IPS-18a (cell line): ENCODE measurements at regions not wholly inside any gene's neighbourhood (a gene's known extent, or its start where the extent isn't known, plus 50 kb on each side); places are given as distances from the start of the nearest gene placed in this dataset.

ENCODE experiments used
- H3K27ac ChIP-seq: one replicate; pipeline ENCODE4 v1.5.1; 2013; ENCODE audit warnings: low read length
- H3K27me3 ChIP-seq: one replicate; pipeline ENCODE4 v1.6.1; 2013; ENCODE audit warnings: mild to moderate bottlenecking, low read length; ENCODE audit not compliant: control insufficient read depth, insufficient read depth
- H3K36me3 ChIP-seq: one replicate; pipeline ENCODE4 v1.6.1; 2013; ENCODE audit warnings: low read depth, low read length; ENCODE audit not compliant: control insufficient read depth
- H3K4me1 ChIP-seq: one replicate; pipeline ENCODE4 v1.6.1; 2013; ENCODE audit warnings: low read depth, low read length; ENCODE audit not compliant: control insufficient read depth
- H3K4me3 ChIP-seq: one replicate; pipeline ENCODE4 v1.5.1; 2013; ENCODE audit warnings: low read length
- H3K9ac ChIP-seq: one replicate; pipeline ENCODE4 v1.6.1; 2013; ENCODE audit warnings: mild to moderate bottlenecking, low read length, moderate library complexity
- H3K9me3 ChIP-seq: one replicate; pipeline ENCODE4 v1.6.1; 2013; ENCODE audit warnings: low read depth, low read length; ENCODE audit not compliant: control insufficient read depth

DNA sequence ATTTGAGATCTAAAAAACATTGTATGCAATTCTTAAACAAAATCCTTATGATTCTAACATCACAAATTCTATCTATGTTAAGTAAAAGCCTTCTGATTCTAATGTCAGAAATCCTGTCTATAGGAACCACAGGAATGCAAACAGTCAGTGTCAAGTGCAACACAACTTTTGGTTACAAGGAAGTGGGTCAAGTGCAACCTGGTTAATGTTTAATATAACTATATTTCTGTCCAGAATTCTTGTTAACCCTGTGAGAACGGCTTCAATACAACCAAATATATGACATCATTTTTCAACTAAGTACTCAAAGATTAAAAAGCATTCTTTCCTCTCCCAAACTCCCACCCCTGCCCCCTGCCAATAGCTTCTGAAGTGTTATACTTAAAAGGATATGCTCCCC, 107.9 kb upstream of the PLEKHA5 start:
- no peaks in the 10 kb centered on the region for H3K36me3 ChIP-seq
- H3K9ac ChIP-seq, result no peak overlapping the region
- H3K27me3 ChIP-seq, result no peaks in the 10 kb centered on the region
- peaks cover 14% of the 10 kb centered on the region for H3K4me1 ChIP-seq
- H3K27ac ChIP-seq, result no peak overlapping the region
- no peak overlapping the region for H3K4me3 ChIP-seq
- no peaks in the 10 kb centered on the region for H3K9me3 ChIP-seq

DNA sequence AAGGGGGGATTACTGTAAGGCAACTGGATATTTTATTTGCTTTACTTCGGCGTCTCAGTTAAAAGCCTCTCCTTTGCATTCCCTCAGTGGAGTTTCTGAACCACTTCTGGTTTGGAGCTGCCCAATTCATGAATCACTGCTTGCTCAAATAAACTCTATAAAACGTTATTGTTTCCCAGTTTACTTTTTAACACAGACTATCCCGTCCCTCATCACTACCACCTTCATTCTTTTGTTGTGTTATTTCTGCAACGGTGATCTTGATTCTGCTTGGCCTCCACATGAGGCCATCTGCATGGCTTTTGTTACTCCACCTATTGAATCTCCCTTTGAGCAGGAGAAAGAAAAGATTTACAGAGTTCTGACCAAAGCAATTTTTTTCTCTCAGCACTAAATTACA, 104.0 kb upstream of the PLEKHA5 start:
- H3K27ac ChIP-seq, result no peak overlapping the region
- no peaks in the 10 kb centered on the region for H3K36me3 ChIP-seq
- H3K4me3 ChIP-seq, result no peak overlapping the region
- no peaks in the 10 kb centered on the region for H3K9me3 ChIP-seq
- no peak overlapping the region for H3K9ac ChIP-seq
- no peaks in the 10 kb centered on the region for H3K27me3 ChIP-seq
- H3K4me1 ChIP-seq, result peaks cover 22% of the 10 kb centered on the region

DNA sequence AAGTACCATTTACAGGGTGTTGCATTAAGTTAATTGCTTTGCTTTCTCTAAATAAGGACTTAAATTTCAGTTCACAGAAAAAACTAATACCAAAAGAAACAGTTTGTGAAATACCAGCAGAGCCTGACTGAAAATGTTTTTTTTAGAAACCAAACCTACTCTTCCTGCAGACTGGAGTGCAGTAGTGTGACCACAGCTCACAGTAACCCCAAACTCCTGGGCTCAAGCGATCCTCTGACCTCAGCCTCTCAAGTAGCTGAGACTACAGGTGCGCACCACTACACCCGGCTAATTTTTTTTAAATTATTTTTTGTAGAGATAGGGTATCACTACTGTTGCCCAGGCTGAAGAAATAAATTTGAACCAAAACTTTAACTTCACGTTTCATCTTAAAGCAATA, 103.5 kb upstream of the PLEKHA5 start:
- H3K9ac ChIP-seq, result no peak overlapping the region
- H3K36me3 ChIP-seq, result no peaks in the 10 kb centered on the region
- H3K9me3 ChIP-seq, result no peaks in the 10 kb centered on the region
- H3K27me3 ChIP-seq, result no peaks in the 10 kb centered on the region
- peaks cover 22% of the 10 kb centered on the region for H3K4me1 ChIP-seq
- no peak overlapping the region for H3K27ac ChIP-seq
- H3K4me3 ChIP-seq, result no peak overlapping the region

GRCh38 chr12:19026614-19027488, 102.7 kb upstream of the PLEKHA5 start:
- Histone ChIP-seq H3K36me3 (no peaks in the 10 kb centered on the region), H3K4me3 (no peak overlapping the region), H3K9ac (no peak overlapping the region), H3K4me1 (peaks cover 22% of the 10 kb centered on the region), H3K9me3 (peaks cover 4% of the 10 kb centered on the region), H3K27ac (no peak overlapping the region), H3K27me3 (no peaks in the 10 kb centered on the region)

DNA sequence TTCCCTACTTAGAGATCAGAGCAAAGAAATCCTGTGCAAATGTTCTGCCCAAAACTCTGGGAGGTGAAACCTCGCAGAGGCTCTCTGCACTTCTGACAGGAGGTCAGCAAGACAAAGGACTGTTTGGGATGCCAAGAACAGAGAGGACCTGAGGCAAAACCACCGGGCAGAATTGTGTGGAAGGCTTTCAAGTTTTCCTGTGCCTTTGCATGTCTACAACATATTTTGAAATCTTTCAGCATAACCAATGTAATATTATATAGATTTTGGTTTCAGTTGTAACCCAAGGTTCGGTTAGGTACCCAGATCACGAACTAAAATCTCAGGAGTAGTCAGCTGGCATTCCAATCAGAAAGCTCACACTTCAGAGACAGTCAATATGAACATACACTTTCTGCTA, 99.4 kb upstream of the PLEKHA5 start:
- H3K4me3 ChIP-seq, result no peak overlapping the region
- no peaks in the 10 kb centered on the region for H3K27me3 ChIP-seq
- no peak overlapping the region for H3K27ac ChIP-seq
- peaks cover 17% of the 10 kb centered on the region for H3K9me3 ChIP-seq
- H3K4me1 ChIP-seq, result peaks cover 19% of the 10 kb centered on the region
- no peaks in the 10 kb centered on the region for H3K36me3 ChIP-seq
- H3K9ac ChIP-seq, result no peak overlapping the region

- Histone ChIP-seq H3K4me1 (peaks cover 17% of the 10 kb centered on the region), H3K36me3 (no peaks in the 10 kb centered on the region), H3K27ac (no peak overlapping the region), H3K4me3 (no peak overlapping the region), H3K9ac (no peak overlapping the region), H3K9me3 (peaks cover 17% of the 10 kb centered on the region), H3K27me3 (no peaks in the 10 kb centered on the region)
Observed at GRCh38 chr12:19030603-19031002, 98.9 kb upstream of the PLEKHA5 start.

- H3K27ac ChIP-seq, result no peak overlapping the region
- H3K27me3 ChIP-seq, result no peaks in the 10 kb centered on the region
- H3K4me1 ChIP-seq, result peaks cover 13% of the 10 kb centered on the region
- no peak overlapping the region for H3K9ac ChIP-seq
- peaks cover 17% of the 10 kb centered on the region for H3K9me3 ChIP-seq
- no peaks in the 10 kb centered on the region for H3K36me3 ChIP-seq
- no peak overlapping the region for H3K4me3 ChIP-seq
Observed at GRCh38 chr12:19031032-19031431, 98.5 kb upstream of the PLEKHA5 start.

GRCh38 chr12:19032826-19033225, 96.7 kb upstream of the PLEKHA5 start:
- H3K9ac ChIP-seq, result no peak overlapping the region
- peaks cover 17% of the 10 kb centered on the region for H3K9me3 ChIP-seq
- no peak overlapping the region for H3K27ac ChIP-seq
- H3K4me3 ChIP-seq, result no peak overlapping the region
- no peaks in the 10 kb centered on the region for H3K27me3 ChIP-seq
- H3K4me1 ChIP-seq, result no peaks in the 10 kb centered on the region
- no peaks in the 10 kb centered on the region for H3K36me3 ChIP-seq

GRCh38 chr12:19033244-19033643, 96.3 kb upstream of the PLEKHA5 start:
- no peak overlapping the region for H3K27ac ChIP-seq
- H3K27me3 ChIP-seq, result no peaks in the 10 kb centered on the region
- H3K4me1 ChIP-seq, result no peaks in the 10 kb centered on the region
- H3K9ac ChIP-seq, result no peak overlapping the region
- no peaks in the 10 kb centered on the region for H3K36me3 ChIP-seq
- peaks cover 17% of the 10 kb centered on the region for H3K9me3 ChIP-seq
- H3K4me3 ChIP-seq, result no peak overlapping the region

- Histone ChIP-seq H3K27me3 (no peaks in the 10 kb centered on the region), H3K36me3 (no peaks in the 10 kb centered on the region), H3K9me3 (peaks cover 17% of the 10 kb centered on the region), H3K27ac (no peak overlapping the region), H3K4me1 (no peaks in the 10 kb centered on the region), H3K9ac (no peak overlapping the region), H3K4me3 (no peak overlapping the region)
Observed at GRCh38 chr12:19034937-19035336, 94.6 kb upstream of the PLEKHA5 start.

- Histone ChIP-seq H3K9me3 (peaks cover 17% of the 10 kb centered on the region), H3K27ac (no peak overlapping the region), H3K36me3 (no peaks in the 10 kb centered on the region), H3K4me1 (no peaks in the 10 kb centered on the region), H3K4me3 (no peak overlapping the region), H3K27me3 (no peaks in the 10 kb centered on the region), H3K9ac (no peak overlapping the region)
Observed at GRCh38 chr12:19035536-19035935, 94.0 kb upstream of the PLEKHA5 start.

DNA sequence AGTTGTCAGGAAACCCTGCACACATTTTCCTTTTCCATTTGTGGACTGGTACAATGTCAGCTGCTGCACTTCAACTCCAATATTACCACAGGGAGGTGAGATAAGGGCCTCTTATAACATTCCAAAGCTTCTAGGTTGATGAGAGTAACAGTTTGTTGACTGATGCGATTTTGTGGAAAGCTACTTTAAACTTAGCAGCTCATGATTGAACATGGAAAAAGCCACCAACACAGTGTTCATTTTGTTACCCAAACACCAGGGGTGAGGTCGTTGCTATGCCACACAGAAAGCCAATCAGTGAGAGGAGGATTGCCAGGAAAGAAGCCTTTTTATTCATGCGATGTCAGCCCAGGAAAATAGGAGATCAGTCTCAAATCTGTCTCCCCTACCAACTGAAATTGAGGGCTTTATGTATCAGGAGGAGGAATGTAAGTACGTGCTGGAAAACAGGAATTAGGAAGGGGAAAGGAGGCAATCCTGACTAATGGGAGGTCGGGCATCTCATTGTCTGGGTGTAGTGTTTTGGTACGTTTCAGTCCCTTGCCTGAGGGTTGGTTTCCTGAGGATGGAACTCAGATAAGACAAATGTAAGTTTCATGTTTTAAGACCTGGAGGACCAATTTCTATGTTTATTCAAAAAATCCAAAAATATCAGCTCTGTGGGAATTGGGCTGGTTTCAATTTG, 92.7 kb upstream of the PLEKHA5 start:
- no peaks in the 10 kb centered on the region for H3K36me3 ChIP-seq
- H3K27ac ChIP-seq, result no peak overlapping the region
- H3K27me3 ChIP-seq, result no peaks in the 10 kb centered on the region
- H3K9me3 ChIP-seq, result peaks cover 14% of the 10 kb centered on the region
- no peak overlapping the region for H3K4me3 ChIP-seq
- H3K9ac ChIP-seq, result no peak overlapping the region
- H3K4me1 ChIP-seq, result no peaks in the 10 kb centered on the region
